ENCODE measurements at regions not wholly inside any gene's neighbourhood (a gene's known extent, or its start where the extent isn't known, plus 50 kb on each side); places are given as distances from the start of the nearest gene placed in this dataset.
A peak's percentile ranks its signal among the peaks of the same experiment; 100 is the strongest.

- DNase-seq (ENCODE audit: low read depth in 4 of 4, low spot score in 3 of 4): no peak
Observed at GRCh38 chr3:22966349-22966748, 236.8 kb upstream of the UBE2E2 start.

- DNase-seq (ENCODE audit: low read depth in 4 of 4, low spot score in 3 of 4): no peak
Observed at GRCh38 chr3:22969276-22969675, 233.9 kb upstream of the UBE2E2 start.

DNA sequence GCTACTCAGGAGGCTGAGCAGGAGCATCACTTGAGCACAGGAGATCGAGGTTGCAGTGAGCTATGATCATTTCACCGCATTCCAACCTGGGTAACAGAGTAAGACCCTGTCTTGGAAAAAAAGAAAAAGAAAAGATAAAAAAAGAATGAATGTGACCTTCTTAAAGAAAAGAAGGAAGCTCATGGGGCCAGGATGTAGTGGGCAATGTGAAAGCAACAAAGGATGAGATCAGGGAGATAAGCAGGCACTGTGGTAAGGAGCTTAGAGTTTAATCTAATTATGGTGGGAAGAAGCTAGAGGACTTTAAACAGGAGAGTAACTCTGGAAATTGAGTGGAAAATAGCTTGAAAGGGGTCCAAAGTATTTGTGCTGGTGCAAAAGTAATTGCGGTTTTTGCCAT, 231.6 kb upstream of the UBE2E2 start:
- no peak for DNase-seq (ENCODE audit: low read depth in 4 of 4, low spot score in 3 of 4)

GRCh38 chr3:22977042-22977441, 226.1 kb upstream of the UBE2E2 start:
- no peak for DNase-seq (ENCODE audit: low read depth in 4 of 4, low spot score in 3 of 4)

DNA sequence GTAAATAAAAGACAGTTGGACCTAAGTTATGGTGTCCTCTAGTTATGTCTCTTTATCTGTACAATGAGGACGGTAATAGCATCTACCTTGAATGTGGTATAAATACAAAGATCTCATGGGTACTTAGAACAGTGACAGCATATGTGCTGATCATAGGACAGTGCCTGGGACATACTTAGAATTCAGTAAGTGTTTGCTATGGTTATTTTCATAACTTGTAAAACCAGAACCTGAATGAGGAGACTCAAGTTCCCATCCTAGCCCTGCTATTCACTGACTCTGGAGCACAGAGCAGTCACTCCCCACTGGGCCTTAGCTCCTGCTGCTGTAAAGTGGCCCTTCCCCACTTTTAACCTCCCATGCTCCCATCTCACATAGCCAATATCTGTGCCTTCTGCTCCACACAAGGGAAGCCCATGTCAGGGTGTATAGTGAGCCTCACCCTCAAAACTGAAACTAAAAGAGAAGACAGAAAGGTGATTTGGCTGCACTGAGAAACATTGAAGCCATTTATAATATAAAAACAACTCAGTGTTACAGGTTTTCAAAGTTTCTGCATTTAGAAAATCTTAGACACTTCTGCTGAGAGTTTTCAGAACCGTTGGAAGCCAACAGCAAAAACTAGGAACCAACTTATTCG, 225.4 kb upstream of the UBE2E2 start:
- DNase-seq (ENCODE audit: low read depth in 4 of 4, low spot score in 3 of 4): no peak

- DNase-seq (ENCODE audit: low read depth in 4 of 4, low spot score in 3 of 4): no peak
Observed at GRCh38 chr3:22979581-22979980, 223.5 kb upstream of the UBE2E2 start.

DNA sequence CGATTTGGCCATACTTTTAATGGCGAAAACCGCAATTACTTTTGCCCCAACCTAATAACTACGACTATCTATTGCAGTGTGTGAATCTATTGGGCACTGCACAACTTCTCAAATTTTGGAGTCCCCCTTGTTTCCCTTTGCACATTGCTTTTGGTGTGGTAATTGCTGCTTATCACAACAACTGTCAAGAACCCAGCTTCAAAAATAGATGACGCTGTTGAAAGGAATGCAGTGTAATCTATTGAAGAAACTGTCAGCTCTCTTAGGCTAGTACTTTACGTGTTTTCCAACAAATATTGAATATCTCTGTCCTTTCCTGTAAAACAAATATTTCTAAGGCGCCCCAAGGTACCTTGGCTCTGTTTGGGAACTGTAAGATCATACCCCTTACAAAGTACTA, 222.8 kb upstream of the UBE2E2 start:
- DNase-seq (ENCODE audit: low read depth in 4 of 4, low spot score in 3 of 4): no peak

DNA sequence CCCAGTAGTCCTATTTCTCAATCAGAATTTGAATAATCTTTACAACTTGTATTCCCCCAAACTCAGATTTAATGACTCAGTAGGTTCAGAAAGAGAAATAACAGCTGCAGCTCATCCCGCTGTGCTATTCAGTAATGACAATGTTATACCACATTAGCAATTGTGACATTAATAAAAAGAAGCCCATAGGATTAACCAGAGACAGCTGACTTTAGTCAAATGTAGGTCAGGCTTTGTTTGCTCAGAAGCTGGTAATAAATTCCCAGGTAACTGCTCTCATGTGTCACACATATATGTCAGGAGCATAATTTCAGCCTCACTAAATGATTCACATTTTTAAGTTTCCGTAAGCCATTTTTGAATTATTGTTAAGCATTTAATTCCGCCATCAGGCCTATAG, 222.0 kb upstream of the UBE2E2 start:
- DNase-seq (ENCODE audit: low read depth in 4 of 4, low spot score in 3 of 4): no peak

- DNase-seq (ENCODE audit: low read depth in 4 of 4, low spot score in 3 of 4): no peak
Observed at GRCh38 chr3:22981861-22982260, 221.3 kb upstream of the UBE2E2 start.

GRCh38 chr3:22982981-22983587, 220.0 kb upstream of the UBE2E2 start:
- no peak for DNase-seq (ENCODE audit: low read depth in 4 of 4, low spot score in 3 of 4)

- no peak for DNase-seq (ENCODE audit: low read depth in 4 of 4, low spot score in 3 of 4)
Observed at GRCh38 chr3:22986958-22987357, 216.2 kb upstream of the UBE2E2 start.

DNA sequence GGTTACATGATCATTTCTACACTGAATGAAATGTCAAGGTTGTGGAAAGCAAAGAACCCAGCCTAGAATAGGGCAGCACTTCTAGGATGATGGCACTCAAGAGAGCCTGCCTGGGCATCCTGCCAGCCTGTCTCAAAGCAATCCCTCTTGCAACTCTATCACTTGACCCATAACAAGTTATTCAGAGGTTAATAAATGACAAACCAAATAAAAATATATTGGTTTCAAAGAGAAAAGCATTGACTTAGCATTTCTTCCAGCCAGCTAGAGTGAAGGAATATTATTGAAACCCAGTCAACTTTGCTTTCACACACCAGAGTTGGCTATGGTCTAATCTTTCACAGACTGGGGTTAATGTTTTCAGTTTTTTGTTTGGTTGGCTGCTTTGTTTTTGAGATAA, 214.6 kb upstream of the UBE2E2 start:
- DNase-seq (ENCODE audit: low read depth in 4 of 4, low spot score in 3 of 4): no peak

- no peak for DNase-seq (ENCODE audit: low read depth in 4 of 4, low spot score in 3 of 4)
Observed at GRCh38 chr3:22989716-22990115, 213.4 kb upstream of the UBE2E2 start.

- DNase-seq (ENCODE audit: low read depth in 4 of 4, low spot score in 3 of 4): no peak
Observed at GRCh38 chr3:22990291-22991200, 212.6 kb upstream of the UBE2E2 start.

DNA sequence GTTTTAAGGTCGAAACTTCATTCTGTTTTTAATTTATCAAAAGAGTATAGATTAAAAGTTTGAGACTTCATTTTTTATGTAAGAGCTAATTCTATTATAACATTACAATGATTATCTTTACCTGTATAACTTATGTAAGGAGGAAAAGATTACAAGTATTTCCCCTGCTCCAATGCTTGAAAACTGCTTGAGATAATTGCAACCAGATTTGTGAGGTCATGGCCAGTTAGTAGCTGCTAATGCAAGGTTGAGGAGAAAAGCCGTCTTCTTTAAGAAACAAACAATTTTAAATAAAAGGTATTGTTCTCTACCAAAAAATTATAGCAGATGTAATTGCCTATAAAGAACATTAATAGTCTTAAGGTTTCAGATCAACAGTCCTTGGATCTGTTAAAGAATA, 208.3 kb upstream of the UBE2E2 start:
- DNase-seq (ENCODE audit: low read depth in 4 of 4, low spot score in 3 of 4): no peak

- no peak for DNase-seq (ENCODE audit: low read depth in 4 of 4, low spot score in 3 of 4)
Observed at GRCh38 chr3:22996920-22997571, 206.1 kb upstream of the UBE2E2 start.

- DNase-seq (ENCODE audit: low read depth in 4 of 4, low spot score in 3 of 4): peak in 3 of 4 donors; percentile 28 to 34 (median 28)
Observed at GRCh38 chr3:23000371-23000770, 202.8 kb upstream of the UBE2E2 start.

- no peak for DNase-seq (ENCODE audit: low read depth in 4 of 4, low spot score in 3 of 4)
Observed at GRCh38 chr3:23002151-23002550, 201.0 kb upstream of the UBE2E2 start.

- DNase-seq (ENCODE audit: low read depth in 4 of 4, low spot score in 3 of 4): no peak
Observed at GRCh38 chr3:23002836-23003732, 200.0 kb upstream of the UBE2E2 start.

- DNase-seq (ENCODE audit: low read depth in 4 of 4, low spot score in 3 of 4): no peak
Observed at GRCh38 chr3:23003733-23004046, 199.4 kb upstream of the UBE2E2 start.

Data from right renal pelvis (tissue), 4 donors.